Spleen (tissue), 11 donors: ENCODE measurements at regions not wholly inside any gene's neighbourhood (a gene's known extent, or its start where the extent isn't known, plus 50 kb on each side); places are given as distances from the start of the nearest gene placed in this dataset.
"Not testable (repeated sequence)": the region's sequence is repeated elsewhere in the genome, so short reads cannot be mapped to it uniquely, and the experiment has no call there.

Experiments used
- DNase-seq: peaks from one replicate; pipeline ENCODE4 v3.0.0-alpha.2; 2020
- H3K27ac ChIP-seq, 8 donors: fragments of 200-600 bp; sonication (generic) in 7 of 8; 1 replicate in 4 of 8; 2 replicates in 4 of 8; pipeline versions ENCODE4 v1.5.0 to v1.8.0; 2016 to 2021; ENCODE audit warnings: inconsistent platforms in 4 of 8, mild to moderate bottlenecking in 4 of 8, moderate library complexity in 1 of 8
- H3K27me3 ChIP-seq, 7 donors: fragments of 200-600 bp; sonication (generic) in 6 of 7; replicated peaks in 1 of 7; 1 replicate in 4 of 7; 2 replicates in 3 of 7; pipeline versions ENCODE4 v1.5.0 to v1.8.0; 2016 to 2021; ENCODE audit warnings: inconsistent platforms in 3 of 7, mild to moderate bottlenecking in 1 of 7
- H3K36me3 ChIP-seq, 6 donors: fragments of 200-600 bp; sonication (generic) in 5 of 6; 1 replicate in 4 of 6; 2 replicates in 2 of 6; pipeline versions ENCODE4 v1.5.0 to v1.8.0; 2016 to 2021; ENCODE audit warnings: inconsistent platforms in 2 of 6
- H3K4me1 ChIP-seq, 6 donors: fragments of 200-600 bp; sonication (generic) in 5 of 6; 1 replicate in 3 of 6; 2 replicates in 3 of 6; pipeline versions ENCODE4 v1.5.0 to v1.8.0; 2016 to 2021; ENCODE audit warnings: inconsistent platforms in 3 of 6
- H3K4me3 ChIP-seq, 8 donors: fragments of 200-600 bp; sonication (generic) in 7 of 8; 1 replicate in 4 of 8; 2 replicates in 4 of 8; pipeline versions ENCODE4 v1.5.0 to v1.8.0; 2016 to 2021; ENCODE audit warnings: inconsistent platforms in 4 of 8, mild to moderate bottlenecking in 4 of 8, moderate library complexity in 2 of 8
- H3K9me3 ChIP-seq, 8 donors: fragments of 200-600 bp; sonication (generic) in 7 of 8; 1 replicate in 4 of 8; 2 replicates in 4 of 8; pipeline versions ENCODE4 v1.5.0 to v1.8.0; 2016 to 2021; ENCODE audit warnings: inconsistent platforms in 4 of 8
- POLR2A ChIP-seq, 3 donors: fragments of 450-650 bp; IDR thresholded peaks; one replicate each; pipeline ENCODE4 v1.5.1; 2017; ENCODE audit warnings: antibody characterized with exemption in 3 of 3, mild to moderate bottlenecking in 1 of 3
- POLR2AphosphoS5 ChIP-seq, 3 donors: sonication (generic); formaldehyde crosslinking; IDR thresholded peaks; one replicate each; pipeline ENCODE4 v1.5.1; 2017; ENCODE audit warnings: antibody characterized with exemption in 3 of 3
- WGBS, 5 donors: extraction: QIAGEN DNeasy Blood & Tissue Kit in 3 of 5; methylation state at CpG; one replicate each; pipeline versions ENCODE4 v1.1.5 to v1.1.7; 2013 to 2018; 5-methylcytosine and 5-hydroxymethylcytosine counted together
- intact Hi-C: fragments of 100-400 bp; cut with DNase I; formaldehyde crosslinking; loops from one replicate; pipeline ENCODE4 v1.15.0; 2023; ENCODE audit warnings: low total_unique reads
- TF ChIP-seq, protein P1 (sequence below), 11 experiments: fragments of 200-600 bp in 7 of 11; fragments of 450-650 bp in 4 of 11; sonication (generic) in 4 of 11; IDR thresholded peaks in 8 of 11; conservative IDR thresholded peaks in 3 of 11; 1 replicate in 7 of 11; 2 replicates in 4 of 11; pipeline versions ENCODE4 v1.4.0 to v1.8.0; 2016 to 2021; ENCODE audit warnings: antibody characterized with exemption in 11 of 11, inconsistent platforms in 4 of 11, mild to moderate bottlenecking in 1 of 11
- donor health status: healthy with polysubstance abuse.
- donor health status: DM: no; HTN: no; CAD: no; lungs with moderate emphysema.
- donor health status: DM: no; HTN: no; CAD: no.
- donor health status: Bipolar disorder and iron deficiency.
- donor health status: healthy.
- donor health status: DM: no; HTN: no; CAD: no.
- donor health status: DM: yes; HTN: yes; CAD: no.

DNA sequence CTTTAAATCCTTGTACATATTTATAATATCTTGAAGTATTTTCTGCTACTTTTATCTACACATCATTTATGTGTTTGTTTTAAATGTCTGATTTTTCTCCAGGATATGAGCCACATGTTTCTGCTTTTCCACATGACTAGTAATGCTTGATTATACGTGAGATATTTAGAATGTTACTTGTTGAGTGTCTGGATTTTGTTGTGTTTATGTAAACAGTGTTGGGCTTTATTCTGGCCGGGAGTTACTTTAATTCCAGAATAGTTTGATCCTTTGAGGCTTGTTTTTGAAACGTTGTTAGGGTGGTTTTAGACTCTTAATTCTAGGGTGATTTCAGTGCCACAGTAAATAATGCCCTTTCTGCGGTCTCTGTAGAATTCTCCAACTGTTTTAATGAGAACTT, 252.9 kb downstream of the BLID start:
- Histone ChIP-seq H3K9me3 (peaks cover 0 to 21% (median 3%) of the 10 kb centered on the region in 8 donors), H3K27ac (no peak overlapping the region), H3K27me3 (no peaks in the 10 kb centered on the region), H3K4me1 (no peaks in the 10 kb centered on the region), H3K36me3 (no peaks in the 10 kb centered on the region), H3K4me3 (no peak overlapping the region)
- TF ChIP-seq POLR2AphosphoS5 (IDR thresholded peaks at IDR 0.05) = no peak
- TF ChIP-seq, protein P1, sequence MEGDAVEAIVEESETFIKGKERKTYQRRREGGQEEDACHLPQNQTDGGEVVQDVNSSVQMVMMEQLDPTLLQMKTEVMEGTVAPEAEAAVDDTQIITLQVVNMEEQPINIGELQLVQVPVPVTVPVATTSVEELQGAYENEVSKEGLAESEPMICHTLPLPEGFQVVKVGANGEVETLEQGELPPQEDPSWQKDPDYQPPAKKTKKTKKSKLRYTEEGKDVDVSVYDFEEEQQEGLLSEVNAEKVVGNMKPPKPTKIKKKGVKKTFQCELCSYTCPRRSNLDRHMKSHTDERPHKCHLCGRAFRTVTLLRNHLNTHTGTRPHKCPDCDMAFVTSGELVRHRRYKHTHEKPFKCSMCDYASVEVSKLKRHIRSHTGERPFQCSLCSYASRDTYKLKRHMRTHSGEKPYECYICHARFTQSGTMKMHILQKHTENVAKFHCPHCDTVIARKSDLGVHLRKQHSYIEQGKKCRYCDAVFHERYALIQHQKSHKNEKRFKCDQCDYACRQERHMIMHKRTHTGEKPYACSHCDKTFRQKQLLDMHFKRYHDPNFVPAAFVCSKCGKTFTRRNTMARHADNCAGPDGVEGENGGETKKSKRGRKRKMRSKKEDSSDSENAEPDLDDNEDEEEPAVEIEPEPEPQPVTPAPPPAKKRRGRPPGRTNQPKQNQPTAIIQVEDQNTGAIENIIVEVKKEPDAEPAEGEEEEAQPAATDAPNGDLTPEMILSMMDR (IDR thresholded peaks at IDR 0.05 in 8 of 11, conservative IDR thresholded peaks at IDR 0.05 in 3 of 11) = no peak
- no peak for TF ChIP-seq POLR2A (IDR thresholded peaks at IDR 0.05)
- WGBS, 5 donors = 79 to 82% (median 82%) methylated on average over 4 of the region's 4 CpGs
- DNase-seq = no peak
- intact Hi-C loops = no loop called here

DNA sequence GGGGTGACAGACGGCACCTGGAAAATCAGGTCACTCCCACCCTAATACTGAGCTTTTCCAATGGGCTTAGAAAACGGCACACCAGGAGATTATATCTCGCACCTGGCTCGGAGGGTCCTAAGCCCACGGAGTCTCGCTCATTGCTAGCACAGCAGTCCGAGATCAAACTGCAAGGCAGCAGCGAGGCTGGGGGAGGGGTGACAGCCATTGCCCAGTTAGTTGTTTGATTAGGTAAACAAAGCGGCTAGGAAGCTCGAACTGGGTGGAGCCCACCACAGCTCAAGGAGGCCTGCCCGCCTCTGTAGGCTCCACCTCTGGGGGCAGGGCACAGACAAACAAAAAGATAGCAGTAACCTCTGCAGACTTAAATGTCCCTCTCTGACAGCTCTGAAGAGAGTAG, 260.9 kb downstream of the BLID start:
- DNase-seq, H3K27me3 ChIP-seq, H3K36me3 ChIP-seq, H3K27ac ChIP-seq, H3K4me3 ChIP-seq, H3K4me1 ChIP-seq, intact Hi-C loops: not testable (repeated sequence)
- peaks cover 0 to 25% (median 12%) of the 10 kb centered on the region in 8 donors for H3K9me3 ChIP-seq
- 83 to 92% (median 86%) methylated on average over 10 to 11 of the region's 11 CpGs for WGBS, 5 donors

DNA sequence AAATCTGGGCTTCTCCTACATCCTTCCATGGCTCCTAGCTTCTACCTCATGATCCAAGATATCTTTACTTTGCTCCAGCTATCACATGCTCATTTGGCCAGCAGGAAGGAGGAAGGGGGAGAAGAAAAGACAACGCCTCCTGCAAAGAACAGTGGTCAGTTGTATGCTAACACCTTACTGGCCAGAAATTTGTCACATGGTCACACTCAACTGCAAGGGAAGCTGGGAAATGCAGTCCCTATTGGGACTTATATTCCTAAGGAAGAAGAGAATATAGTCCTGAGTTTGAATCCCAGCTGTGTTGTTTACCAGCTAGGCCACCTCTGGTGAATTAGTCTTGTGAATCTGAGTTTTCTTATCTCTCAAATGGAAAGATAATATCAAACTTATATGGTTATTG, 272.0 kb downstream of the BLID start:
- Histone ChIP-seq H3K4me1 (no peaks in the 10 kb centered on the region), H3K4me3 (no peak overlapping the region), H3K36me3 (no peaks in the 10 kb centered on the region), H3K9me3 (peaks cover 0 to 3% (median 2%) of the 10 kb centered on the region in 8 donors), H3K27me3 (no peaks in the 10 kb centered on the region), H3K27ac (no peak overlapping the region)
- DNase-seq = no peak
- WGBS, 5 donors = 67 to 92% (median 79%) methylated on average over 1 of the region's 1 CpG
- TF ChIP-seq POLR2AphosphoS5 (IDR thresholded peaks at IDR 0.05) (no peak), POLR2A (IDR thresholded peaks at IDR 0.05) (no peak)
- TF ChIP-seq, protein P1 (IDR thresholded peaks at IDR 0.05 in 8 of 11, conservative IDR thresholded peaks at IDR 0.05 in 3 of 11) = no peak
- intact Hi-C loops = no loop called here

DNA sequence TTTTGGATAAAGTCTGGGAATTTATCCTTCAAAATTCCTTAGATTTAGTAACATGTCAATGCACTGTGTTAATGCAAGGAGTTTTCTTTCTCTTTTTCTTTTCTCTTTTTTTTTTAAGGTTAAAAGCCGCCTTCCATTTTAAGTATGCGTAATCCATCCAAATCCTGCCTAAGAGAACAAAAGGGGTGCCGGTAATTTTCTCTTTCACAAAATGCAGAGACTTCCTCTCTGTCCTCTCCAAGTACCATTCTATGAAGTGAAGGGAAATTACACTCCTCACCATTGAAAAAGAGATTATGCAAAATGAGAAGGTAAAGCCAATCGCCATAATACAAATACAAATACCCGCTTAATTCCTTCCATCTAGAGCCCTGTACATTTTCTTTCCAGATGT, 273.8 kb downstream of the BLID start:
- no peaks in the 10 kb centered on the region for H3K27me3 ChIP-seq
- H3K4me1 ChIP-seq = no peaks in the 10 kb centered on the region
- intact Hi-C loops = no loop called here
- 89 to 96% (median 92%) methylated on average over 5 of the region's 5 CpGs for WGBS, 5 donors
- no peak overlapping the region for H3K27ac ChIP-seq
- no peak overlapping the region for H3K4me3 ChIP-seq
- peaks cover 0 to under 1% (median 0%) of the 10 kb centered on the region in 8 donors for H3K9me3 ChIP-seq
- no peak for DNase-seq
- TF ChIP-seq, protein P1 (IDR thresholded peaks at IDR 0.05 in 8 of 11, conservative IDR thresholded peaks at IDR 0.05 in 3 of 11) = no peak
- no peak for TF ChIP-seq POLR2AphosphoS5 (IDR thresholded peaks at IDR 0.05)
- TF ChIP-seq POLR2A (IDR thresholded peaks at IDR 0.05) = no peak
- no peaks in the 10 kb centered on the region for H3K36me3 ChIP-seq
